SK-N-SH treated with all-trans-retinoic acid at 6 μM for 48 hours (cell line): ENCODE measurements at regions not wholly inside any gene's neighbourhood (a gene's known extent, or its start where the extent isn't known, plus 50 kb on each side); places are given as distances from the start of the nearest gene placed in this dataset.

Experiments
- OSR1 ChIP-seq: fragments of 250-450 bp; sonication (Bioruptor Pico); IDR thresholded peaks from 2 replicates; pipeline ENCODE4 v1.8.0; 2022; ENCODE audit warnings: moderate library complexity, mild to moderate bottlenecking, inconsistent platforms
- PPARA ChIP-seq: fragments of 250-450 bp; sonication (Bioruptor Pico); IDR thresholded peaks from 2 replicates; pipeline ENCODE4 v1.5.0; 2020; ENCODE audit warnings: mild to moderate bottlenecking, borderline replicate concordance
- SNAI2 ChIP-seq: fragments of 250-450 bp; sonication (Bioruptor Pico); IDR thresholded peaks from 2 replicates; pipeline ENCODE4 v1.5.0; 2020; ENCODE audit warnings: mild to moderate bottlenecking, moderate library complexity
- ZFP30 ChIP-seq: fragments of 450-650 bp; formaldehyde crosslinking; IDR thresholded peaks from 2 replicates; pipeline ENCODE4 v1.5.0; 2022; ENCODE audit warnings: mild to moderate bottlenecking, moderate library complexity
- TF ChIP-seq, protein P1 (sequence below): fragments of 250-450 bp; sonication (Bioruptor Pico); IDR thresholded peaks from 2 replicates; pipeline ENCODE4 v1.8.0; 2020; ENCODE audit warnings: mild to moderate bottlenecking, moderate library complexity, borderline replicate concordance

DNA sequence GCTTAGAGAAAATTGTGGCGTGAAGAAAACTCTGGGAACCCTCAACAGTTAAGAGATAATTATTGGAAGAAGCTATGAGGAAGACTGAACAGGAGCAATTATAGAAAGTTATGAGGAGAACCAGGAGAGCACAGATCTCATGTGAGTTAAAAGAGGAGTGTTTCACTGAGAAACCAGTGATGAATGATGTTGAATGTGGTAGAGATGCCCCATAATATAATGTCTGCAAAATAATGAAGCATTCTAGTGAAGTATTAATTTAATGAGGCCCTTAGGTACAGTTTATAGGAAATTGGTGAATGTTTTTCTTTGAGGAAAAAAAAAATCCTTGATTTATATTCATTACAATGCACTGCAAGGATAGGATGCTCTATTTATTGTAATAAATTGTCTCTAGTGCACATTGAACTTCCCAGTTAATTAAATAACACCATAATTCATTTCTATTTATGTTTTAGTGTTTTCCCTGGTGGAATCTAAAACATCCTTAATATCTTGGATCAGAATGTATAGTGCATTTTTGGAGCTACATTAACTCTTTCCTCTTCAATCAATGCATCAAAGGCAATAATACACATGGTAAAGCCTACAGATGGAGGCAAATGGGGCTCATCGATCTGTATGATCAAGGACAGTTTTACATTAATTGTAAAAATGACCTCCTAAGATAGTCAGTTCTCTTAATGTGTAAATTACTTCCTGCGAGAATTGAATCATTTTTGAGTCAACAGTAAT lies 91.4 kb upstream of the EYS start:
- TF ChIP-seq, protein P1, sequence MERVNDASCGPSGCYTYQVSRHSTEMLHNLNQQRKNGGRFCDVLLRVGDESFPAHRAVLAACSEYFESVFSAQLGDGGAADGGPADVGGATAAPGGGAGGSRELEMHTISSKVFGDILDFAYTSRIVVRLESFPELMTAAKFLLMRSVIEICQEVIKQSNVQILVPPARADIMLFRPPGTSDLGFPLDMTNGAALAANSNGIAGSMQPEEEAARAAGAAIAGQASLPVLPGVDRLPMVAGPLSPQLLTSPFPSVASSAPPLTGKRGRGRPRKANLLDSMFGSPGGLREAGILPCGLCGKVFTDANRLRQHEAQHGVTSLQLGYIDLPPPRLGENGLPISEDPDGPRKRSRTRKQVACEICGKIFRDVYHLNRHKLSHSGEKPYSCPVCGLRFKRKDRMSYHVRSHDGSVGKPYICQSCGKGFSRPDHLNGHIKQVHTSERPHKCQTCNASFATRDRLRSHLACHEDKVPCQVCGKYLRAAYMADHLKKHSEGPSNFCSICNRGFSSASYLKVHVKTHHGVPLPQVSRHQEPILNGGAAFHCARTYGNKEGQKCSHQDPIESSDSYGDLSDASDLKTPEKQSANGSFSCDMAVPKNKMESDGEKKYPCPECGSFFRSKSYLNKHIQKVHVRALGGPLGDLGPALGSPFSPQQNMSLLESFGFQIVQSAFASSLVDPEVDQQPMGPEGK (CRISPR knock-in tag), result no peak
- TF ChIP-seq ZFP30 (CRISPR knock-in tag) (no peak), PPARA (CRISPR knock-in tag) (no peak), OSR1 (no peak), SNAI2 (no peak)
